GM12878 (cell line): ENCODE measurements at regions not wholly inside any gene's neighbourhood (a gene's known extent, or its start where the extent isn't known, plus 50 kb on each side); places are given as distances from the start of the nearest gene placed in this dataset.

Source experiments
- ATAC-seq: fragments of 200-7000 bp; cut with Tn5 transposase; 3 replicates; pipeline ENCODE4 v1.9.1; 2020; ENCODE audit warnings: mild to moderate bottlenecking, moderate library complexity
- BruUV-seq: library from RNA; stranded (reverse); fragments of 400-500 nt; replicated peaks from 2 replicates; lab custom pipeline; 2021; lab: Mats Ljungman, UMichigan
- CTCF ChIA-PET: fragments of 300-600 bp; sonication (Branson Sonifier 250); formaldehyde crosslinking; extraction: SDS; loops from one replicate; lab custom pipeline; 2021; ENCODE audit warnings: inconsistent platforms; lab: Yijun Ruan, JAX
- POLR2A ChIA-PET: fragments of 350-600 bp; formaldehyde crosslinking; extraction: SDS; loops from one replicate; lab custom pipeline; 2021; ENCODE audit warnings: inconsistent platforms; lab: Charles Lee
- RAD21 ChIA-PET: fragments of 300-600 bp; sonication (Branson Sonifier 250); formaldehyde crosslinking; loops from one replicate; lab custom pipeline; 2023; ENCODE audit warnings: antibody characterized with exemption; ENCODE audit not compliant: unreplicated experiment; lab: Charles Lee
- SMC1A ChIA-PET: fragments of 300-600 bp; sonication (Branson Sonifier 250); formaldehyde crosslinking; loops from one replicate; lab custom pipeline; 2023; ENCODE audit not compliant: unreplicated experiment, uncharacterized antibody; lab: Charles Lee
- DNase-seq: peaks from one replicate; pipeline ENCODE4 v3.0.0-alpha.2; 2011; ENCODE audit warnings: low read depth, low spot score
- FAIRE-seq: peaks from 3 replicates; lab custom pipeline; 2011; peaks lifted over from hg19 to GRCh38; lab: Jason Lieb, UNC
- H2AFZ ChIP-seq: 2 replicates; pipeline ENCODE4 v1.6.0; 2011; ENCODE audit warnings: low read depth, low read length, control low read depth; ENCODE audit not compliant: control insufficient read depth
- H3K27ac ChIP-seq: 2 replicates; pipeline ENCODE4 v1.5.1; 2011; ENCODE audit warnings: control low read depth; ENCODE audit not compliant: control insufficient read depth, insufficient read depth
- H3K27me3 ChIP-seq, 2 experiments: replicated peaks in 1 of 2; 2 replicates each; pipeline versions ENCODE4 v1.6.0 to v1.6.1; 2011; ENCODE audit warnings: low read length in 1 of 2; ENCODE audit not compliant: control insufficient read depth in 2 of 2, insufficient read depth in 2 of 2
- H3K36me3 ChIP-seq, 2 experiments: 2 replicates each; pipeline ENCODE4 v1.5.1; 2011; ENCODE audit warnings: low read length in 1 of 2; ENCODE audit not compliant: control insufficient read depth in 2 of 2, insufficient read depth in 2 of 2
- H3K4me1 ChIP-seq: 2 replicates; pipeline ENCODE4 v1.6.1; 2011; ENCODE audit warnings: mild to moderate bottlenecking, low read length, moderate library complexity, mixed read lengths; ENCODE audit not compliant: control insufficient read depth, insufficient read depth
- H3K4me2 ChIP-seq: 2 replicates; pipeline ENCODE4 v1.6.0; 2011; ENCODE audit warnings: control low read depth; ENCODE audit not compliant: control insufficient read depth, insufficient read depth
- H3K4me3 ChIP-seq: fragments of 200-600 bp; sonication (generic); 2 replicates; pipeline ENCODE4 v1.5.1; 2016
- H3K79me2 ChIP-seq: 2 replicates; pipeline ENCODE4 v1.6.0; 2011; ENCODE audit warnings: low read length; ENCODE audit not compliant: control insufficient read depth, insufficient read depth
- H3K9ac ChIP-seq: 2 replicates; pipeline ENCODE4 v1.8.0; 2011; ENCODE audit warnings: low read length, control low read depth, mixed read lengths; ENCODE audit not compliant: control insufficient read depth, insufficient read depth
- H3K9me3 ChIP-seq: replicated peaks from 3 replicates; pipeline ENCODE4 v1.5.1; 2011; ENCODE audit warnings: mild to moderate bottlenecking, low read length; ENCODE audit not compliant: control insufficient read depth, insufficient read depth
- H4K20me1 ChIP-seq: 2 replicates; pipeline ENCODE4 v1.6.0; 2011; ENCODE audit not compliant: control insufficient read depth, insufficient read depth
- KAT2A ChIP-seq: conservative IDR thresholded peaks from 2 replicates; pipeline ENCODE4 v1.6.1; 2011; ENCODE audit warnings: low read depth, low read length; ENCODE audit not compliant: control insufficient read depth
- PML ChIP-seq: IDR thresholded peaks from 2 replicates; pipeline ENCODE4 v1.6.1; 2012; ENCODE audit warnings: low read length, inconsistent platforms
- RBBP5 ChIP-seq: fragments of 200-600 bp; sonication (generic); conservative IDR thresholded peaks from 2 replicates; pipeline ENCODE4 v1.6.1; 2016
- RELA ChIP-seq: fragments of 450-650 bp; IDR thresholded peaks from 2 replicates; pipeline ENCODE4 v1.8.0; 2014; ENCODE audit warnings: borderline replicate concordance; ENCODE audit not compliant: partially characterized antibody
- RUNX3 ChIP-seq: IDR thresholded peaks from 2 replicates; pipeline ENCODE4 v1.6.1; 2012; ENCODE audit warnings: low read length, inconsistent platforms
- WGBS: methylation state at CpG from one replicate; pipeline ENCODE4 v1.1.6; 2016; ENCODE audit warnings: low lambda C conversion rate; ENCODE audit not compliant: insufficient replicate concordance, insufficient coverage; ENCODE audit errors: missing lambda C conversion rate; 5-methylcytosine and 5-hydroxymethylcytosine counted together
- in situ Hi-C: fragments of 300-500 bp; cut with MboI; formaldehyde crosslinking; loops from 9 replicates; pipeline ENCODE4 v1.14.3; 2018; ENCODE audit warnings: mixed read lengths
- intact Hi-C: fragments of 100-400 bp; cut with micrococcal nuclease; formaldehyde crosslinking; loops from one replicate; pipeline ENCODE4 v1.14.2; 2022; ENCODE audit not compliant: unreplicated experiment
- TF ChIP-seq, protein P1 (sequence below): IDR thresholded peaks from 2 replicates; pipeline ENCODE4 v1.6.1; 2012; ENCODE audit warnings: improper control_type of control experiment, low read depth, low read length; ENCODE audit not compliant: insufficient replicate concordance
- TF ChIP-seq, protein P2 (sequence below): IDR thresholded peaks from 2 replicates; pipeline ENCODE4 v1.6.1; 2012; ENCODE audit warnings: low read length, inconsistent platforms

DNA sequence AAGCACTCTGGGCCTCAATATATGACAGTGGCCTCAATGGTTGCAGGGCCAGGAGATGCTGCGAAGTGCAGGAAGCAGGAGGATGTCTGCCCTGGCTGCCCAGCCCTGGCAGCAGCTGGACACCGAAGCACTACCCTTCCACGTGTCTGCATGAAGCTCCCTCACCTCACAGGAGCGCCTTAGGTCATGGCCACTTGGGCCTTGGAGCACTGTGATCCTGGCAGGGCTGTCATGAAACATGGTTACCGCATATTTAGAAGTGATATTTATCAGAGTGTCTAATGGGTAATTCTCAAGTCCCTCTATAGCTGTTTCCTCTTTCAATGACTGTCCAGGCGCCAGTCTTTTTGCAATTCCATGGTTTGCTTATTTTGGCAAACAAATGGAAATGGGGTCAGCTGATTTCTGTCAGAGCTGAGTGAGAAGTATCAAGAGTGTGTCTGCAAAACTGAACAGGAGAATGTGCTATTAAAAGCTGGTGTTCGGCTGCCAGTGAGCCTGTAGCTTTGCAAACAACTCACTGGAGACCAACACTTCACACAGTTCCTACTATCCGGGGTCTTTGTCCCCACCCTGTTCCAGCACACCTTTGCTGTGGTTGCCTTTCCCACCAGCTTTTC is 285.9 kb downstream of the KIF4B start:
- Histone ChIP-seq H3K79me2 (no peaks in the 10 kb centered on the region), H3K9me3 (no peaks in the 10 kb centered on the region), H3K4me1 (no peaks in the 10 kb centered on the region), H4K20me1 (no peaks in the 10 kb centered on the region), H3K27me3 (no peaks in the 10 kb centered on the region), H2AFZ (no peak overlapping the region), H3K4me2 (no peak overlapping the region), H3K27ac (no peak overlapping the region), H3K4me3 (no peak overlapping the region), H3K9ac (no peak overlapping the region), H3K36me3 (no peaks in the 10 kb centered on the region)
- BruUV-seq, result no TSS peak
- intact Hi-C loops, result no loop called here
- RAD21 ChIA-PET, result no interaction called here
- POLR2A ChIA-PET, result no interaction called here
- CTCF ChIA-PET, result no interaction called here
- ATAC-seq (no peak), FAIRE-seq (no peak), DNase-seq (no peak)
- in situ Hi-C loops, result no loop called here
- SMC1A ChIA-PET, result interaction anchor here (0.5 kb wide), 1 partner anchor 960 kb away, joined by 3 read pairs; no protein-coding TSS in a partner anchor
- TF ChIP-seq, protein P1, sequence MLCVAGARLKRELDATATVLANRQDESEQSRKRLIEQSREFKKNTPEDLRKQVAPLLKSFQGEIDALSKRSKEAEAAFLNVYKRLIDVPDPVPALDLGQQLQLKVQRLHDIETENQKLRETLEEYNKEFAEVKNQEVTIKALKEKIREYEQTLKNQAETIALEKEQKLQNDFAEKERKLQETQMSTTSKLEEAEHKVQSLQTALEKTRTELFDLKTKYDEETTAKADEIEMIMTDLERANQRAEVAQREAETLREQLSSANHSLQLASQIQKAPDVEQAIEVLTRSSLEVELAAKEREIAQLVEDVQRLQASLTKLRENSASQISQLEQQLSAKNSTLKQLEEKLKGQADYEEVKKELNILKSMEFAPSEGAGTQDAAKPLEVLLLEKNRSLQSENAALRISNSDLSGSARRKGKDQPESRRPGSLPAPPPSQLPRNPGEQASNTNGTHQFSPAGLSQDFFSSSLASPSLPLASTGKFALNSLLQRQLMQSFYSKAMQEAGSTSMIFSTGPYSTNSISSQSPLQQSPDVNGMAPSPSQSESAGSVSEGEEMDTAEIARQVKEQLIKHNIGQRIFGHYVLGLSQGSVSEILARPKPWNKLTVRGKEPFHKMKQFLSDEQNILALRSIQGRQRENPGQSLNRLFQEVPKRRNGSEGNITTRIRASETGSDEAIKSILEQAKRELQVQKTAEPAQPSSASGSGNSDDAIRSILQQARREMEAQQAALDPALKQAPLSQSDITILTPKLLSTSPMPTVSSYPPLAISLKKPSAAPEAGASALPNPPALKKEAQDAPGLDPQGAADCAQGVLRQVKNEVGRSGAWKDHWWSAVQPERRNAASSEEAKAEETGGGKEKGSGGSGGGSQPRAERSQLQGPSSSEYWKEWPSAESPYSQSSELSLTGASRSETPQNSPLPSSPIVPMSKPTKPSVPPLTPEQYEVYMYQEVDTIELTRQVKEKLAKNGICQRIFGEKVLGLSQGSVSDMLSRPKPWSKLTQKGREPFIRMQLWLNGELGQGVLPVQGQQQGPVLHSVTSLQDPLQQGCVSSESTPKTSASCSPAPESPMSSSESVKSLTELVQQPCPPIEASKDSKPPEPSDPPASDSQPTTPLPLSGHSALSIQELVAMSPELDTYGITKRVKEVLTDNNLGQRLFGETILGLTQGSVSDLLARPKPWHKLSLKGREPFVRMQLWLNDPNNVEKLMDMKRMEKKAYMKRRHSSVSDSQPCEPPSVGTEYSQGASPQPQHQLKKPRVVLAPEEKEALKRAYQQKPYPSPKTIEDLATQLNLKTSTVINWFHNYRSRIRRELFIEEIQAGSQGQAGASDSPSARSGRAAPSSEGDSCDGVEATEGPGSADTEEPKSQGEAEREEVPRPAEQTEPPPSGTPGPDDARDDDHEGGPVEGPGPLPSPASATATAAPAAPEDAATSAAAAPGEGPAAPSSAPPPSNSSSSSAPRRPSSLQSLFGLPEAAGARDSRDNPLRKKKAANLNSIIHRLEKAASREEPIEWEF, result no peak
- TF ChIP-seq KAT2A (no peak), PML (no peak), RELA (no peak), RUNX3 (no peak), RBBP5 (no peak)
- TF ChIP-seq, protein P2, sequence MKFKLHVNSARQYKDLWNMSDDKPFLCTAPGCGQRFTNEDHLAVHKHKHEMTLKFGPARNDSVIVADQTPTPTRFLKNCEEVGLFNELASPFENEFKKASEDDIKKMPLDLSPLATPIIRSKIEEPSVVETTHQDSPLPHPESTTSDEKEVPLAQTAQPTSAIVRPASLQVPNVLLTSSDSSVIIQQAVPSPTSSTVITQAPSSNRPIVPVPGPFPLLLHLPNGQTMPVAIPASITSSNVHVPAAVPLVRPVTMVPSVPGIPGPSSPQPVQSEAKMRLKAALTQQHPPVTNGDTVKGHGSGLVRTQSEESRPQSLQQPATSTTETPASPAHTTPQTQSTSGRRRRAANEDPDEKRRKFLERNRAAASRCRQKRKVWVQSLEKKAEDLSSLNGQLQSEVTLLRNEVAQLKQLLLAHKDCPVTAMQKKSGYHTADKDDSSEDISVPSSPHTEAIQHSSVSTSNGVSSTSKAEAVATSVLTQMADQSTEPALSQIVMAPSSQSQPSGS, result no peak
- TF ChIP-seq, all 136 proteins: peak for 0
- 18% methylated on average over 8 of the region's 8 CpGs for WGBS
